Activated T-cell treated with anti-CD3 and anti-CD28 coated beads, Interleukin-2, amount 50 U/mL, for 4 hours (primary cell): ENCODE measurements at regions not wholly inside any gene's neighbourhood (a gene's known extent, or its start where the extent isn't known, plus 50 kb on each side); places are given as distances from the start of the nearest gene placed in this dataset.

ENCODE experiments used
- ATAC-seq, 2 donors: fragments of 200-7000 bp; cut with Tn5 transposase; one replicate each; pipeline ENCODE4 v1.10.0; 2021
- DNase-seq: peaks from one replicate; pipeline ENCODE4 v3.0.0-alpha.2; 2020
- H3K27me3 Mint-ChIP-seq: one replicate; pipeline ENCODE4 v1.8.0; 2021; ENCODE audit warnings: low read depth, mixed read lengths
- H3K36me3 Mint-ChIP-seq: one replicate; pipeline ENCODE4 v1.8.0; 2022; ENCODE audit warnings: mixed read lengths; ENCODE audit not compliant: insufficient read depth
- H3K4me1 Mint-ChIP-seq: one replicate; pipeline ENCODE4 v1.8.0; 2021; ENCODE audit warnings: low read depth, mixed read lengths
- H3K4me3 Mint-ChIP-seq: one replicate; pipeline ENCODE4 v1.8.0; 2021; ENCODE audit warnings: mild to moderate bottlenecking, moderate library complexity, mixed read lengths
- H3K9me3 Mint-ChIP-seq: one replicate; pipeline ENCODE4 v1.8.0; 2021; ENCODE audit warnings: mixed read lengths

DNA sequence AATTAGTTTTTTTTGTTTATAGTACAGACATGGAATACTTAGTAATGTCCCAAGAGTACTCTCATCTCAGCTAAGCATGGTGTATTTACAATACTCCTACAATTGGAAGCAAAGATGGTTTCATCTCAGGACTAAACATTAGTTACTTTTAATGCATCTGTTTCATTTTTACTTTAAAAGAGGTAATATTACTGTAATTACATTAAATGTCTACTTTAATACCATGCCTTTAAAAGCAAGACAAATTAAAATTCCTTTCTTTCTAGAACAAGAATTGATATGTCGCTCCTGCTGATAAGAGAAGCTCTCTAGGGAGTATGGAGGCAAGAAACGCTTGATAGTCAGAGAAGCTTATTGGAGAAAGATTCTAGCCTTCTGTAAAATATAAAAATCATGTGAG lies 284.9 kb upstream of the ADAMTS5 start:
- no peaks in the 10 kb centered on the region for H3K4me1 Mint-ChIP-seq
- no peak for ATAC-seq
- no peaks in the 10 kb centered on the region for H3K36me3 Mint-ChIP-seq
- H3K9me3 Mint-ChIP-seq = peaks cover 7% of the 10 kb centered on the region
- no peaks in the 10 kb centered on the region for H3K27me3 Mint-ChIP-seq
- DNase-seq = no peak
- no peak overlapping the region for H3K4me3 Mint-ChIP-seq

DNA sequence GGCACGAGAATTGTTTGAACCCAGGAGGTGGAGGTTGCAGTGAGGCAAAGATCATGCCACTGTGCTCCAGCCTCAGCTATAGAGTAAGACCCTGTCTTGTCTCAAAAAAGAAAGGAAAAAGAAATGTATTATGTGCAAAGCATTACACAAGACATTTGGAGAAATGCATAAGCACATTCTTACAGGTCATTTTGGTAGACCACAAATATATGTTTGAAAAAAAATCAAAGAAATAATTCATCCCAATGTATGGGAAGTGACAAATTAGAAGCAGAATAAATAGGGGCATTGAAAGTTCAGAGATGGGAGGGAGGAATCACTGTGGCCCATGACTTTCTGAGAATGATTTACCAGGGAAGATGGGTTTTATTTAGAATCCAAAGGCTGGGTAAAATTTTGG lies 283.5 kb upstream of the ADAMTS5 start:
- DNase-seq = no peak
- no peaks in the 10 kb centered on the region for H3K36me3 Mint-ChIP-seq
- no peaks in the 10 kb centered on the region for H3K27me3 Mint-ChIP-seq
- H3K9me3 Mint-ChIP-seq = peaks cover 7% of the 10 kb centered on the region
- no peak for ATAC-seq
- no peaks in the 10 kb centered on the region for H3K4me1 Mint-ChIP-seq
- no peak overlapping the region for H3K4me3 Mint-ChIP-seq

DNA sequence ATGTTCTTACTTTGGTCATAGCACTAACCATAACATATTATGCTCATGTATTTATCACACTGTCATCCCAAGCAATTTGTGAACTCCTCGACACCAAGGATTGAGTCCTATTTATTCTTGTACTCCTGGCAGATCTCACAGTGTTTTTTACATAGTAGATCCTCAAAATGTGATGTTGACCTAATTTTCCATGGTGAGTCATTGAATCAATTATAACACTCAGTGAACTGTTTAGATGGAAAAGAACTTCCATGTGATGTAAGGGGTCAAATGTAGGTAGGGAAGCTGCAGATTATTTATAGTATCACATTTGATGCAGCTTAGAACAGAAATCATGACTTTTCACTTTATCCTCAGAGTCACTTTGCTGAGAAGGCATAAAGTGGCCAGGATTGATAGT lies 281.9 kb upstream of the ADAMTS5 start:
- H3K9me3 Mint-ChIP-seq = peaks cover 7% of the 10 kb centered on the region
- ATAC-seq = no peak
- H3K4me1 Mint-ChIP-seq = no peaks in the 10 kb centered on the region
- H3K4me3 Mint-ChIP-seq = no peak overlapping the region
- H3K27me3 Mint-ChIP-seq = no peaks in the 10 kb centered on the region
- DNase-seq = no peak
- H3K36me3 Mint-ChIP-seq = no peaks in the 10 kb centered on the region

DNA sequence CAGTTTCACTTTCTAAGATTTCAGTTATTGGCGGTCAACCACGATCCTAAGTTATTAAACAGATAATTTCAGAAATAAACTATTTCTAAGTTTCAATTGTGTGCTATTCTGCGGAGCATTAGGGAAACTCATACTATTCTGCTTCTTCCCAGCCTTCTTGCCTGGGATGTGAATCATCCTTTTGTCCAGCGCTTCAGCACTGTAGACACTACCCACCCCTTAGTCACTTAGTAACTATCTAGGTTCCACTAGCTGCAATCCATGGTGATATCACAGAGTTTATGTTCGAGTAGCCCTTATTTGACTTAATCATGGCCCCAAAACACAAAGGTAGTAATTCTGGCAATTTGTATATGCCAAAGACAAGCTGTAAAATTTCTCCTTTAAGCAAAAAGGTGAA lies 279.9 kb upstream of the ADAMTS5 start:
- H3K36me3 Mint-ChIP-seq = no peaks in the 10 kb centered on the region
- peaks cover 7% of the 10 kb centered on the region for H3K9me3 Mint-ChIP-seq
- no peaks in the 10 kb centered on the region for H3K4me1 Mint-ChIP-seq
- ATAC-seq (no peak), DNase-seq (no peak)
- H3K27me3 Mint-ChIP-seq = no peaks in the 10 kb centered on the region
- H3K4me3 Mint-ChIP-seq = no peak overlapping the region

DNA sequence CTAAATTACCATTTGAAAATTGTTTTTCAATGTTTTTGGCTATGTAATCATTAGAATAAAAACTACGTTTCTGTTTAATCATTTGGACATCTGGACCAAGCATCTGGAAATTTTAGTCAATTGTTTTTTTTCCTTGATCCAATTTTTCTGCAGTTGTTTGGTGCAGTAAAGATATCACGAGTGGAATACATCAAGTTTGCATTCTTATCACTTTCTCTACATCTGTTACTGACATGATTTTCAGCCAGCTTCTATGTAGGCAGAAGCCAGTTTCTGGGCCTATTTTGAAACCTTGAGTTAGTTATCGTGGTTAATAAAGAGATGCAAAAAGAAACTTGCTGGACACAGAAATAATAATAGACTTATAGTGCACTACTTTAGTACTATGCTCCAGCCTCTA lies 277.9 kb upstream of the ADAMTS5 start:
- no peaks in the 10 kb centered on the region for H3K27me3 Mint-ChIP-seq
- no peaks in the 10 kb centered on the region for H3K36me3 Mint-ChIP-seq
- DNase-seq = no peak
- no peak for ATAC-seq
- no peak overlapping the region for H3K4me3 Mint-ChIP-seq
- no peaks in the 10 kb centered on the region for H3K4me1 Mint-ChIP-seq
- peaks cover 7% of the 10 kb centered on the region for H3K9me3 Mint-ChIP-seq

DNA sequence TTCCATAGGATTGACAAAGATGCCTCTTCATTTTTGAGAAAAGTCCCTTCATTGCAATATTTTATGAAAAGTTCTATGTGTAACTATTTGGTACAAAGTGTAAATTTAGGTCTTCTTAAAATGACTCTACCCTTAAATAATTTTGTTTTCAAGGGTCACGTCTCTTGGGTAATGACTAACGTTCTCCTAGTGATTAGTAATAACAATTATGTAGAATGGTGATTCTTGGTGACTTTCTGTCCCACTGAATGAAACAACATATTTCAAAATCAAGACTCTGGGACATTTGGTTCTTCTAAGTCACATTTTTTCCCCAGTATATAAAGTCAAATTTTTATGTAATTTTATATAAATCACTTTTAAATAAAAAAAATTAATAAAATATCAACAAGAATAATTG lies 277.5 kb upstream of the ADAMTS5 start:
- Mint-ChIP-seq H3K4me3 (no peak overlapping the region), H3K36me3 (no peaks in the 10 kb centered on the region), H3K4me1 (no peaks in the 10 kb centered on the region), H3K27me3 (no peaks in the 10 kb centered on the region), H3K9me3 (peaks cover 7% of the 10 kb centered on the region)
- DNase-seq (no peak), ATAC-seq (no peak)

DNA sequence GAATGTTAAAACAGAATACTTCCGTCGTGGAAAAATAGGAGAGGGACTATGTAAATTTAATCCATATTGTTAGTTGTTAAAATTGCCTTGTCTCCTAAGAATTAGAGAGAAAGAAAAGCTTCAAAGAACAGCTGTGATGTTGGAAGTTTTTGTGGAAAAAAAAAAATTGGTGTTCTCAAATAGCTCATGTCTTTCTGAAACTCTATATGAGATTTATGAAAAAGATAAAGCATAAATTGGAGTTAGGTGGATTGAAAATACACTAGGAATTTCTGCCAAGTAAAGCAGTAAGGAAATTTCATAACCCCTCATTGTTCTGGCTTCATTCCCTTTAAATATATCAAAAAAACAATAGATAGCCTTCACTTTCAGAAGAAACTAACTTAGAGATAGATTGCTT lies 274.0 kb upstream of the ADAMTS5 start:
- Mint-ChIP-seq H3K4me1 (no peaks in the 10 kb centered on the region), H3K4me3 (no peak overlapping the region), H3K9me3 (no peaks in the 10 kb centered on the region), H3K27me3 (no peaks in the 10 kb centered on the region), H3K36me3 (no peaks in the 10 kb centered on the region)
- no peak for DNase-seq
- ATAC-seq = no peak

DNA sequence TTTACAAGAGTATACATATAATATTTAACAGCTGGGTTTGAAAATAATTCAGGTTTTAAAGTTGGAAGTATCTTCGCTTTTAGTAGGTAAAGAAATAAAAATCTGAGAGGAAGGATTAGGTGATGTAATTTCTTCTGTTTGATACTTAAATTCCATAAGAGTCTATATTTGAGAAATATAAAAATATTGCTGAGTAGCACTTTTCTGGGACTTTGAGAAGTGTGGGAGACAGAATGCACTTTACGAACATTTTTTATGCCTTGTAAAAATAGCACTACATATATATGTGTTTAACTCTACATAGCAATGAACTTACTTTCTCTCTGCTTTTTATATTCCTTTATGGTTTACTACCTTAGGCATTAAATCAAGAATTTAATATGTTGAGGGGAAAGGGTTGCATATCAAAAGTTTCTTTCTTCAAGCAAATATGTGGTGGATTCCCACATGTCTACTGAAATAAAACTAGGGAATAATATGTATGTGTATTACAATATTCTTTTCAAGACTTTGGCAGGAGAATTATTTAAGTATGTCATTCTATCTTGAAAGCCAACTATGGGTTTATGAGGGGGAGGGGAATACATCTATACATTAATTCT lies 266.7 kb upstream of the ADAMTS5 start:
- Mint-ChIP-seq H3K9me3 (no peaks in the 10 kb centered on the region), H3K4me1 (no peaks in the 10 kb centered on the region), H3K36me3 (no peaks in the 10 kb centered on the region), H3K4me3 (no peak overlapping the region), H3K27me3 (no peaks in the 10 kb centered on the region)
- DNase-seq (no peak), ATAC-seq (no peak)

DNA sequence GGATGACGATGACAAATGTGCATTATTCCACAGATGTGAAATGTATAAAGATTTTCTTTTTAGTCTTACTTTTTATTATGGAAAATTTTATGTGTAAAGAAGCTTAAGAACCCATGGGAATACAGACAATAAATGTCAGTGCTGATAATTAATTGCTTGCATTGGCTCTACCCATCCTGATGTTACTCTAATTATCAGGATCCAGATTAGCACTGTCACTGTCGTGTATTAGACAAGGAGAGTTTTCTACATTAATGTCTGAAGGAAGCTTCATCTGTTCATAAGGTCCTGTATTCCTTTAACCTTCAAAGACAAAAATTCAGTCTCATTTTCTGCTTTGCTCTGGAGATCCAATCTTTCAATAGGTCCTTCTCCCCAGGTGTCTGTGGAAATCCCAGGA lies 259.1 kb upstream of the ADAMTS5 start:
- ATAC-seq = no peak
- H3K4me3 Mint-ChIP-seq = no peak overlapping the region

DNA sequence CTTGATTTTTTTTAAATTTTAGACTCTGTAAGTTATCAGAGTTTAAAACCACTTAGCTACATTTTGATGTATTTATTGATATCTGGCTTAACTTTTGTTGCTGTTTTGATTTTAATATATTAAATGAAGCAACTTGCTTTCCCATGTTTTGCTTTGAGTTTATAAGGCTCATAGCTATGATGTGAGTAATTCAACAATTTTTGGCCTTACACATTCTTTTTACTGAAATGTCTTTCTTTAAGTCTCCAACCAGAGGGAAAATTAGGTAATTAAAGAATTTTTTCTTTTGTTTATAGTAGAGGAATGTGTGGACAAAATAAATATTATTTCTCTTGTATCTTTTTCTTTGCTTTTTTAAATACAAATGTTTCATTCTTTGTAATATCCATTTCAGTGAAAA lies 258.3 kb upstream of the ADAMTS5 start:
- Mint-ChIP-seq H3K9me3 (peaks cover 4% of the 10 kb centered on the region), H3K4me3 (no peak overlapping the region), H3K4me1 (no peaks in the 10 kb centered on the region), H3K36me3 (no peaks in the 10 kb centered on the region), H3K27me3 (no peaks in the 10 kb centered on the region)
- DNase-seq (no peak), ATAC-seq (no peak)

More for the DNA sequence above, 259.1 kb upstream of the ADAMTS5 start:
- Mint-ChIP-seq H3K4me1 (no peaks in the 10 kb centered on the region), H3K36me3 (no peaks in the 10 kb centered on the region), H3K9me3 (peaks cover 4% of the 10 kb centered on the region), H3K27me3 (no peaks in the 10 kb centered on the region)
- DNase-seq = no peak

DNA sequence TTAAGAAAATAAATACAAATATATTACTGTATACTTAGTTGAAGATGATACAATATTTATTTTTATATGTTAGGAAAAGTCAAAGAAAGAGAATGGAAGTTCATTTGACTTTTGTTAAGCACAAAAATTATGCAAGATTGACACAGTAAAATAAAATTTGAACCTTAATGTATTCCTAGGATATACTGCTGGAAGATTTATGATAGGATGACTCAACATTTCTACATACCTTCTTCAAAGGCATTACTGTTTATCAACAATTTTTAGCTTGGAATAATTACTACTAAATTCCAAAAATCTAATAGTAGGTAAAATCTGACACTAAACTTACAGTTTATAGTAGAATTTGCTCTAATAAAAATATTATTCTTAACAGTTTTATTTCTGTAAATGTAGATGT lies 257.3 kb upstream of the ADAMTS5 start:
- H3K4me3 Mint-ChIP-seq = no peak overlapping the region
- ATAC-seq (no peak), DNase-seq (no peak)
- no peaks in the 10 kb centered on the region for H3K36me3 Mint-ChIP-seq
- H3K27me3 Mint-ChIP-seq = no peaks in the 10 kb centered on the region
- H3K9me3 Mint-ChIP-seq = peaks cover 7% of the 10 kb centered on the region
- no peaks in the 10 kb centered on the region for H3K4me1 Mint-ChIP-seq

DNA sequence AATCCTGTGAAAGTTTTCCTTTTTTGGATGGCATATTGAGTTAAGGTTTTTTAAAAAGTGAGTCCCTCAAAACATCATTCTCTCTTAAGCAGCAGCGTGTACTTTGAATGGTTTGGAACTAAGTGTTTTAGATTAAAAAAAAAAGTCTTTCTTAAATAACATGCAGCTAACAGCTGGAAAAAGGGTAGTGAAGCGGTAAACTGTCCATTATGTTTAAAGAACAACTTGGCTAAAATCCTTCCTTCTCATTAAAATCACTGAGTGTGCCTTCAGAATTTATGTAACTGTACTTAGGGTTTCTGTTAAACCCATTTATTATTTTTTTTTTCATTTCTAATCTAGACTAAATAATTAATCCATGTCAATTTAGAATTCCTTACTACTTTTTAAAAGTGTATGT lies 254.2 kb upstream of the ADAMTS5 start:
- no peak for ATAC-seq
- Mint-ChIP-seq H3K4me1 (no peaks in the 10 kb centered on the region), H3K4me3 (no peak overlapping the region), H3K27me3 (no peaks in the 10 kb centered on the region), H3K9me3 (peaks cover 15% of the 10 kb centered on the region), H3K36me3 (no peaks in the 10 kb centered on the region)
- DNase-seq = no peak

DNA sequence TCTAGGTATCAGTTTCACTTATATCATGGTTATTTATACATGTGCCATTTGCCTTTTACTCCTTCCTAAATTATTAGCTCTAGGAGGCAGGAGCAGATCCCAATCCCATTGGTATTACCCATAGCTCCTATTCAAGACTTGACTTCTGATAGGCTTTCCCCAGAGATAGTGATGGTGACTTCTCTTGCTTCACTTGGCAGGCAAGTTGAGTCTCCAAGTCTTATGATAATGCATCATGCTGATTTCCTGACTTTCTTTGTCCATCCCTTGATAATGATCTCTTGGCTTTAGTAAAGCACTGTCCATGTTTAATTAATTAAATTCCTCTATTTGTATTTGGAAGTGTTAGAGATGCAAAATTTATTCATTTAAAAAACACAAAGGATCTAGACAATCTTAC lies 253.5 kb upstream of the ADAMTS5 start:
- no peak overlapping the region for H3K4me3 Mint-ChIP-seq
- ATAC-seq (no peak), DNase-seq (no peak)
- peaks cover 15% of the 10 kb centered on the region for H3K9me3 Mint-ChIP-seq
- no peaks in the 10 kb centered on the region for H3K36me3 Mint-ChIP-seq
- no peaks in the 10 kb centered on the region for H3K4me1 Mint-ChIP-seq
- no peaks in the 10 kb centered on the region for H3K27me3 Mint-ChIP-seq

DNA sequence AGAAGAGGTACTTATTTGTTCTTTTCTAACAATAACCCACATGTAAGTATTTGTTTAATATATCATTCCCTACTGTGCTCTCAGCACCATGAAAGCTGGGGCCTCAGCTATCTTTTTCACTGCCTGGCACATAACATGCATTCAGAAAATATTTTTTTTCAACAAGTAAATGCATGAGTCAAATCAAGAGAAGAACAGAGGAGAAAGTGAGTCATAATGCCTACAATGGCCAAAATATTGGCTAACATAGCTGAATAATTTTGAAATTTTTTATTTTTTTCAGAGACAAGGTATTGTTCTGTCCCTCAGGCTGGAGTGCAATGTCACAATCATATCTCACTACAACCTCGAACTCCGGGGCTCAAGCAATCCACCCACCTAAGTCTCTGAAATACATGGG lies 252.2 kb upstream of the ADAMTS5 start:
- ATAC-seq (no peak), DNase-seq (no peak)
- Mint-ChIP-seq H3K36me3 (no peaks in the 10 kb centered on the region), H3K4me1 (no peaks in the 10 kb centered on the region), H3K9me3 (peaks cover 15% of the 10 kb centered on the region), H3K27me3 (no peaks in the 10 kb centered on the region), H3K4me3 (no peak overlapping the region)

DNA sequence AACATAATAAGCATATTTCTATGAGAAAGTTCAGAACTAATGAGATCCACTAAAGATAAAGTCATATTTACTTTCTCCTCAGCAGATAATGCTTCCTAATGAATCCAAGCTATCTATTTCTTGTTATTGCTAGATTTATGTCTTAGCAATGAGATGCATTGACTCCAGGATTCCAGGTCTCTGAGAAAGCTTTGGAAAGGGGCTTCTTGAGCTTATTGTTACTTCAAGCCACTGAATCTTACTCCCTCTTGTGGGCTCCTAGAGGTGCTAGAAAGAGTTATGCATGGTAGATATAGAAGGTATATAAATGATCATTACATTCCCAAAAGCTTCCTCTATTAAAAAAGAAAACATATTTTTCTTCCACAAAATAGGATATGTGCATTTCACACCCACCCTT lies 246.4 kb upstream of the ADAMTS5 start:
- H3K27me3 Mint-ChIP-seq = no peaks in the 10 kb centered on the region
- DNase-seq (no peak), ATAC-seq (no peak)
- no peaks in the 10 kb centered on the region for H3K4me1 Mint-ChIP-seq
- H3K9me3 Mint-ChIP-seq = peaks cover 15% of the 10 kb centered on the region
- H3K36me3 Mint-ChIP-seq = no peaks in the 10 kb centered on the region
- H3K4me3 Mint-ChIP-seq = no peak overlapping the region

DNA sequence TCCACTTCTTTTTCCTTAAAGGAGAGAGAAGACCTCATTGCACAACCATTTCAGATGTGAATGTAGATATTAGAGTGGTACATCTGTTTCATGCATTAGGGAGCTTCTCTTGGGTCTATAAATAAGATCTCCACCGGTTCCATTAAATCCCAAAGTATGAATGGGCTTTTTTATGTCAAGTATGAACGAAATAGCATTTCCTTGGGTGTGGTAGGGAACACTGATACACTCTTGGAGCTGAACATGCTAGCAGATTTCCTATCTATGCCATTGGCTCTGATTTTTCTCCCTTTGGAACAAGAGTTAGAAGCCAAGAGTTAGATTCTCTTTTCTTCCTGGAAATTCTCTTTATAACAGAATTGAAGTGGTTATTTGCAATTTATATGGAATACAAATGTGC lies 245.6 kb upstream of the ADAMTS5 start:
- ATAC-seq = no peak
- Mint-ChIP-seq H3K4me1 (no peaks in the 10 kb centered on the region), H3K9me3 (peaks cover 11% of the 10 kb centered on the region), H3K36me3 (no peaks in the 10 kb centered on the region), H3K27me3 (no peaks in the 10 kb centered on the region), H3K4me3 (no peak overlapping the region)
- DNase-seq = no peak
